HFFc6 (cell line): ENCODE measurements at regions not wholly inside any gene's neighbourhood (a gene's known extent, or its start where the extent isn't known, plus 50 kb on each side); places are given as distances from the start of the nearest gene placed in this dataset.

Experiments used
- DNase-seq: peaks from one replicate; pipeline ENCODE4 v3.0.0-alpha.2; 2018
- H3K27ac Mint-ChIP-seq: 2 replicates; pipeline ENCODE4 v1.8.0; 2020; ENCODE audit warnings: mild to moderate bottlenecking, mixed read lengths
- H3K27me3 Mint-ChIP-seq: 2 replicates; pipeline ENCODE4 v1.8.0; 2021; ENCODE audit warnings: mild to moderate bottlenecking, moderate library complexity, mixed read lengths; ENCODE audit not compliant: insufficient read depth
- H3K36me3 Mint-ChIP-seq: 2 replicates; pipeline ENCODE4 v1.8.0; 2021; ENCODE audit warnings: low read depth, mixed read lengths
- H3K4me1 Mint-ChIP-seq: 2 replicates; pipeline ENCODE4 v1.8.0; 2020; ENCODE audit warnings: low read depth, mixed read lengths
- H3K4me3 Mint-ChIP-seq: 2 replicates; pipeline ENCODE4 v1.8.0; 2020; ENCODE audit warnings: mild to moderate bottlenecking, moderate library complexity, mixed read lengths
- H3K9me3 Mint-ChIP-seq: 2 replicates; pipeline ENCODE4 v1.8.0; 2020; ENCODE audit warnings: mild to moderate bottlenecking, mixed read lengths
- TF ChIP-seq, protein P1 (sequence below): fragments of 200-600 bp; sonication (generic); IDR thresholded peaks from 2 replicates; pipeline ENCODE4 v1.5.0; 2021; ENCODE audit warnings: antibody characterized with exemption, mild to moderate bottlenecking

DNA sequence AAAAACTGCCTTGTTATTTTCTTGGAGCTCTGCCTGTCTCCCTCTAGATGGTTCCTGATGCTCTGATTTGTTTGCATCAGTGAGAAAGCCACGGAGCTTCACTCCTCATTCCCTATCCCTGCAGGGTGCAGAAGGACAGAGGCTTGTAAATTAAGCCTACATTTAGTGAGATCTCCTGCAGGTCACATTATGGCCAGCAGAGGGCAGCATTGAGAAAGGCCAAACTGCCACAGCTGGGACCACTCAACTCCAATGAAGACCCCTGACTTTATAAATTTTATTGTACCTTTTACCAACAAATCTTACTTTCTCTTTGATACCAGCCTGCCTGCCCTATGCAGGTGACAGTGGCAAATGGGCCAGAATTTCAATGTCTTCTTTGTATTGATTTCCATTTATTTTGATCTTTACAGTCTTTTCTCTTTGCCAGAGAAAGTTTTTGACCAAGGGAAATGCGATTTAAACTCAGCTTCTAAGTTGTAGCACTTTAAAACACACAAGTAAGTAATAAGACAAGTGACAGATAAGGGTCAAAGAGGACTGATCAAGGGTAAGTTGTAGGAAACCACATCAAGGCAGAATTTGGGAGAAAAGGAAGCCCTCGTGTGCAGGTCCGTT, 1029.1 kb upstream of the KLHL29 start:
- TF ChIP-seq, protein P1, sequence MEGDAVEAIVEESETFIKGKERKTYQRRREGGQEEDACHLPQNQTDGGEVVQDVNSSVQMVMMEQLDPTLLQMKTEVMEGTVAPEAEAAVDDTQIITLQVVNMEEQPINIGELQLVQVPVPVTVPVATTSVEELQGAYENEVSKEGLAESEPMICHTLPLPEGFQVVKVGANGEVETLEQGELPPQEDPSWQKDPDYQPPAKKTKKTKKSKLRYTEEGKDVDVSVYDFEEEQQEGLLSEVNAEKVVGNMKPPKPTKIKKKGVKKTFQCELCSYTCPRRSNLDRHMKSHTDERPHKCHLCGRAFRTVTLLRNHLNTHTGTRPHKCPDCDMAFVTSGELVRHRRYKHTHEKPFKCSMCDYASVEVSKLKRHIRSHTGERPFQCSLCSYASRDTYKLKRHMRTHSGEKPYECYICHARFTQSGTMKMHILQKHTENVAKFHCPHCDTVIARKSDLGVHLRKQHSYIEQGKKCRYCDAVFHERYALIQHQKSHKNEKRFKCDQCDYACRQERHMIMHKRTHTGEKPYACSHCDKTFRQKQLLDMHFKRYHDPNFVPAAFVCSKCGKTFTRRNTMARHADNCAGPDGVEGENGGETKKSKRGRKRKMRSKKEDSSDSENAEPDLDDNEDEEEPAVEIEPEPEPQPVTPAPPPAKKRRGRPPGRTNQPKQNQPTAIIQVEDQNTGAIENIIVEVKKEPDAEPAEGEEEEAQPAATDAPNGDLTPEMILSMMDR, result peak; percentile 83
- DNase-seq, result no peak
- peaks cover 39% of the 10 kb centered on the region for H3K9me3 Mint-ChIP-seq

DNA sequence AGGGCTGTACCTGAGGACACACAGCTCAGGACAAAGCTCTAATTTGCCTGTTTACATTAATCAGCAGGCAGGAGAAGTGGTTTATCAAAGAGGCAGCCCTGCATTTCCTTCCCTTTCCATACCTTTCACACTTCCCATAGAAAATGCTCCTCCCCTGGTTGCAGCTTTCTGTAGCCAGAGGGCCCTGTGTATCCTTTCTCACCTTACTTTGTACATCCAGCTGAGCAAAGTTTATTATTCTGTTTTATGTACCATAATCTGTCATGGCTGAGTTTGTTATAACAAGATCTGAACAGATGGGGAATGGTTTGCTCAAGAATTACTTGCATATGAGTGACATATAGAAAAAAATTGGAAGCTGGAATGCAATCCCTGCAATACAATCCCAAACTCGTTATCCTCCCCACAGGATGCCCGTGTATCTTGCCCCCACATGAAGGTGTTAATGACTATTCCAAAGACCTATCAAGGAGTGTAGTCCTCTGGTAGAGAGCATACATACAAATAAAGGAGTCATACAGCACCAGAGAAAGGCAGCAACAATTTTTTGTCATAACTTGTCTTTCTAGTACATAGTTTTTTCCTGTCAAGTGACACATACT, 1025.8 kb upstream of the KLHL29 start:
- TF ChIP-seq, protein P1, result no peak
- H3K4me1 Mint-ChIP-seq, result no peaks in the 10 kb centered on the region
- H3K27me3 Mint-ChIP-seq, result no peaks in the 10 kb centered on the region; the same call in 1 of the 2 replicates
- H3K27ac Mint-ChIP-seq, result no peak overlapping the region
- no peak overlapping the region for H3K4me3 Mint-ChIP-seq
- no peak for DNase-seq
- no peaks in the 10 kb centered on the region for H3K36me3 Mint-ChIP-seq
- H3K9me3 Mint-ChIP-seq, result peaks cover 40% of the 10 kb centered on the region

More for the DNA sequence above, 1029.1 kb upstream of the KLHL29 start:
- Mint-ChIP-seq H3K27me3 (no peaks in the 10 kb centered on the region; the same call in 1 of the 2 replicates), H3K4me1 (no peaks in the 10 kb centered on the region), H3K4me3 (no peak overlapping the region), H3K36me3 (no peaks in the 10 kb centered on the region), H3K27ac (no peak overlapping the region)

DNA sequence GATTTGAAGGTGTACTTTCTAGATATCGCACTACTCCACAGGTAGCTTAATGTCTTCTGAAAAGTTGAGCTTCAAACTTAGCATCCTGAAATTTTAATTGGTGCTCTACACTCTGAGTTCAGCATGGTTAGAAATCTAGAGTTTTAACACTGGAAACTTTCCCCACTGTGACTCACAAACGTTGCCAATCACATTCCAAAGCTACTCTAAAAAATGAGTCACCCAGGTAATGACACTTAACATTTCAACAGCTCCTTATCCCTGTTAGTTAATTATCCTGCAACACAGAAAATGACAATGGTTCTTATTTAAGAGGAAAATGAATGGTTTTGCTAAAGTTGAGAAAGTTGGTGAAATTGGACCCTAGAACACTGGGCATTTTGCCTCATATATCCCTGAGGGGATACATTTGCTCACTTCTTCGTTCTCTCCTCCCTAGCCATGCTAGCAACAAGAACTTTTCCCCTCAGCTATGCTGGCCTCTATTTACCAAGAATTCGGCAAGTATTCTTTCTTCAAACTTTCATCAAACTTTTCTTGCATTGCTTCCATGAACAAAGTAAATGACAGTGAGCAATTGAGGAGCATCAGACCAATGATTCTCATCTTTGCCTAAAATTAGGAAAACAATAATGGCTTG, 1024.1 kb upstream of the KLHL29 start:
- Mint-ChIP-seq H3K27me3 (no peaks in the 10 kb centered on the region; the same call in 1 of the 2 replicates), H3K4me1 (no peaks in the 10 kb centered on the region), H3K9me3 (peaks cover 50% of the 10 kb centered on the region), H3K36me3 (no peaks in the 10 kb centered on the region), H3K27ac (no peak overlapping the region), H3K4me3 (no peak overlapping the region)
- no peak for DNase-seq
- TF ChIP-seq, protein P1, result no peak

DNA sequence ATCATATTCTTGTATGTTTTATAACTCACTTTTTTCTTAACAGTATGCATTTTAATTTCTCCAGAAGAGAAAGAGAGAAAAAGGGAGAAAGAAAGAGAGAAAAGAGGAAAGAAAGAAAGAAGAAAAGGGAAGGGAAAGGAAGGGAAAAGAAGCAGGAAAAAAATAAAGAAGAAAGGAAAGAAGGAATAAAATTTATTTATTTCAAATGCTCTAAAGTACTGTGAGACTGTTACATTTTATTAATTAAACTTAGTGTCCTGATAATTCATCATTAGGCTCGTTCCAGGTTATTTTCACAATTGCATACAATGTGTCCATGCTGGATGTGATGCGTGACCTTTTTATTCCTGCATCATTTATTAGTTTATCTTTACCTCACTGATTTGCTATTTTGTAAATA, 1023.4 kb upstream of the KLHL29 start:
- Mint-ChIP-seq H3K4me1 (no peaks in the 10 kb centered on the region), H3K27ac (no peak overlapping the region), H3K36me3 (no peaks in the 10 kb centered on the region), H3K9me3 (peaks cover 53% of the 10 kb centered on the region), H3K4me3 (no peak overlapping the region), H3K27me3 (no peaks in the 10 kb centered on the region; the same call in 1 of the 2 replicates)
- DNase-seq, result no peak
- TF ChIP-seq, protein P1, result no peak

DNA sequence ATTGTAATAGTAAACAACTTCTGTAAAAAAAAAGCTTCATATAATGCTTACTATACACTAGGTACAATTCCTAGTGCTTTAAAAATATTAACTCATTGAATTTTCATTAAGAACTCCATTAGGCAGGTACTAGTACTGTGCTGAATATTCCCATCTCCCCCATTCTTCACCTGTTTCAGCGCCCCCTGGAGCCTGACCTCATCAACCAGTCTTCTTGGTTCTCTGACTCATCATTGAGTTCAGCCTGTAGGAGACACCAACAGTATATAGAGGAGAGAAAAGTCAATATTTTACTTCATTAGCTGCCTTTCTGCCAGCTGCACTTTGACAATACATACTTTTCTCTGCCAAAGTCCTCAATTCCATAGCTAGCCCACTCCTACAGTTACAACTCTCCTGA, 1009.9 kb upstream of the KLHL29 start:
- H3K4me1 Mint-ChIP-seq, result no peaks in the 10 kb centered on the region
- TF ChIP-seq, protein P1, result no peak
- no peak for DNase-seq
- H3K27ac Mint-ChIP-seq, result no peak overlapping the region
- no peaks in the 10 kb centered on the region for H3K27me3 Mint-ChIP-seq
- peaks cover 33% of the 10 kb centered on the region for H3K9me3 Mint-ChIP-seq
- no peaks in the 10 kb centered on the region for H3K36me3 Mint-ChIP-seq
- H3K4me3 Mint-ChIP-seq, result no peak overlapping the region
